Dermis blood vessel endothelial cell (primary cell): ENCODE measurements at regions not wholly inside any gene's neighbourhood (a gene's known extent, or its start where the extent isn't known, plus 50 kb on each side); places are given as distances from the start of the nearest gene placed in this dataset.

Source experiments
- DNase-seq: peaks from one replicate; pipeline ENCODE4 v3.0.0; 2010

DNA sequence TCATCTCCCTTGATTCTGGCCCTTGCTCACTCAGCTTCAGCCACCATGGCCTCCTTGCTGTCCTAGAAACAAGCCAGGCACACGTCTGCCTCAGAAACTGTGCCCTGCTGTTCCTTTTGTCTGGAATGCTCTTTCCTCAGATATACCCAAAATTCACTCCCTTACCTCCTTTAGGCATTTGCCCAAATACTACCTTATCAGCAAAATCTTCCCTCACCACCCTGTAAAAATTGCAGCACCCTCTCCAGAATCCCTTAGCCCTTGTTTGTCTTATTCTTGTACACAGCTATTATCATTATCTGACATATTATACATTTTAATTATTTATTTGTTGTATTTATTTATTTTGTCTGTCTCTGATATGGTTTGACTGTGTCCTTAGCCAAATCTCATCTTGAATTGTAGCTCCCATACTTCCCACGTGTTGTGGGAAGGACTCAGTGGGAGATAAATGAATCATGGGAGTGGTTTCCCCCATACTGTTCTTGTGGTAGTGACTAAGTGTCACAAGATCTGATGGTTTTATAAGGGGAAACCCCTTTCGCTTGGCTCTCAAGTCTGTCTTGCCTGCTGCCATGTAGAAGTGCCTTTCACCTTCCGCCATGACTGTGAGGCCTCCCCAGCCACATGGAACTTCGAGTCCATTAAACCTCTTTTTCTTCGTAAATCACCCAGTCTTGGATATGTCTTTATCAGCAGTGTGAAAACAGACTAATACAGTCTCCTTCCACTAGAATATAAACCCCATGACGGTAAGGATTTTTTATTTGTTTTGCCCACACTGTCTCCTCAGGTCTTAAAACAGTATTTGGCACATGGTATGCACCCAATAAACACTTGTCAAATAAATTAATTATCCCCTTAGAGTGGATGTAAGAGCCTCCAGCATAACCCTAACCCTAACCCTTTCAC is 60.0 kb upstream of the STT3B start:
- no peak for DNase-seq

DNA sequence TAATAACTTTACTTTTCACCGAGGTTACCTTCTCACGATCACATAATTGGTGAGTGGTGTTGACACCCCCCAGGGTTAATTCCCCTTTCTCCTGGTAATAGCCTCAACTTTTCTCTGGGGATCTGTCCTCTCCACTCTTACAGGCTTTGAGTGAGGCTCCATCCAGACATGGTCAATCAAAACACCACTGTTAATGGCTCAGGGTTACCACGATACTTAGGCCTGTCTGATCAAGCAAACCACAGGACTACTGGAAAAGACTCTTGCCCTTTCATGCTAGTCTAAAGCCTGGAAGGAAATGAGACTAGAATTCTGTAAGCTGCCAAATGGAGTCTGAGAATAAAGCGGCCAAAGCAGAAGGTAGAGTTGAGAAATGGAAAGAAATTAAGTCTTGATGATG is 56.5 kb upstream of the STT3B start:
- DNase-seq, result no peak

GRCh38 chr3:31479431-31479830 is 53.3 kb upstream of the STT3B start:
- DNase-seq, result no peak

DNA sequence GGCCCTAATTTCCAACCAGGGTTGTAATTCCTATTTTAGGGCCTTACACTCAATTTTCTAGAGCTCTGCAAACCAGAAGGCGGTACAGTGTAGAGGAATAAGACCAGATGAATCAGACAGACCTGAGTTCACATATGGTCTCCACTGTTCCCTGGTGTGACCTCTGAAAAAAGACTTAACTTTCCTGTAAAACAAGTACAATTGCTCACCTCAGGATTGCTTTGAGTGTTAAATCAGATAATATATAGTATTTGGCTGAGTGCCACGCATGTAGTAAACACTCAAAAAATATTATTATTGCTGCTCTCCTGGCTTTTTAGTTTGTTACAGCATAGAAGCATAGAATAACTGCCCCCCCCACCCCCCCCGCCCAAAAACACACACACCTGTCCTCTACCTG is 51.0 kb upstream of the STT3B start:
- DNase-seq, result no peak

GRCh38 chr3:31482493-31483200 is 50.1 kb upstream of the STT3B start:
- DNase-seq, result no peak
